ENCODE measurements at regions not wholly inside any gene's neighbourhood (a gene's known extent, or its start where the extent isn't known, plus 50 kb on each side); places are given as distances from the start of the nearest gene placed in this dataset.

- no peak for DNase-seq
Observed at GRCh38 chr20:61189534-61189933, 62.5 kb upstream of the CDH4 start.

GRCh38 chr20:61191096-61191495, 61.0 kb upstream of the CDH4 start:
- DNase-seq = no peak

GRCh38 chr20:61192337-61192950, 59.6 kb upstream of the CDH4 start:
- no peak for DNase-seq

- DNase-seq = no peak
Observed at GRCh38 chr20:61193164-61193563, 58.9 kb upstream of the CDH4 start.

Measured in MV-4-11 (cell line).